NCI-H2227 (cell line): ENCODE measurements at regions not wholly inside any gene's neighbourhood (a gene's known extent, or its start where the extent isn't known, plus 50 kb on each side); places are given as distances from the start of the nearest gene placed in this dataset.
"Not testable (repeated sequence)": the region's sequence is repeated elsewhere in the genome, so short reads cannot be mapped to it uniquely, and the experiment has no call there.

Source experiments
- DNase-seq: peaks from one replicate; lab custom pipeline; 2025; ENCODE audit not compliant: unreplicated experiment; lab: John Stamatoyannopoulos, UW

- no peak for DNase-seq
Observed at GRCh38 chr2:65918760-65919187, 486.4 kb upstream of the SPRED2 start.

GRCh38 chr2:65917986-65918385 lies 485.6 kb upstream of the SPRED2 start:
- no peak for DNase-seq

GRCh38 chr2:65916785-65917295 lies 484.4 kb upstream of the SPRED2 start:
- no peak for DNase-seq

GRCh38 chr2:65916177-65916576 lies 483.8 kb upstream of the SPRED2 start:
- DNase-seq = no peak

GRCh38 chr2:65915273-65915672 lies 482.9 kb upstream of the SPRED2 start:
- no peak for DNase-seq

- DNase-seq = no peak
Observed at GRCh38 chr2:65914244-65914786, 481.9 kb upstream of the SPRED2 start.

- DNase-seq = no peak
Observed at GRCh38 chr2:65913813-65914212, 481.4 kb upstream of the SPRED2 start.

GRCh38 chr2:65901756-65902155 lies 469.4 kb upstream of the SPRED2 start:
- no peak for DNase-seq

- no peak for DNase-seq
Observed at GRCh38 chr2:65896446-65896845, 464.0 kb upstream of the SPRED2 start.

- not testable (repeated sequence) for DNase-seq
Observed at GRCh38 chr2:65890131-65890530, 457.7 kb upstream of the SPRED2 start.

- no peak for DNase-seq
Observed at GRCh38 chr2:65885266-65885665, 452.9 kb upstream of the SPRED2 start.

GRCh38 chr2:65881592-65881991 lies 449.2 kb upstream of the SPRED2 start:
- DNase-seq = no peak

- no peak for DNase-seq
Observed at GRCh38 chr2:65880436-65880835, 448.0 kb upstream of the SPRED2 start.

GRCh38 chr2:65878011-65878340 lies 445.6 kb upstream of the SPRED2 start:
- DNase-seq = no peak

- no peak for DNase-seq
Observed at GRCh38 chr2:65877331-65878010, 445.1 kb upstream of the SPRED2 start.

- no peak for DNase-seq
Observed at GRCh38 chr2:65876114-65876513, 443.7 kb upstream of the SPRED2 start.

GRCh38 chr2:65870826-65871225 lies 438.4 kb upstream of the SPRED2 start:
- no peak for DNase-seq

GRCh38 chr2:65869296-65869695 lies 436.9 kb upstream of the SPRED2 start:
- no peak for DNase-seq

GRCh38 chr2:65868177-65868576 lies 435.8 kb upstream of the SPRED2 start:
- no peak for DNase-seq

GRCh38 chr2:65867446-65867845 lies 435.0 kb upstream of the SPRED2 start:
- DNase-seq = no peak

- DNase-seq = no peak
Observed at GRCh38 chr2:65866148-65866547, 433.7 kb upstream of the SPRED2 start.

GRCh38 chr2:65864619-65865018 lies 432.2 kb upstream of the SPRED2 start:
- no peak for DNase-seq

- no peak for DNase-seq
Observed at GRCh38 chr2:65863713-65864112, 431.3 kb upstream of the SPRED2 start.
